Mucosa of gallbladder (tissue), 1 donor: ENCODE measurements at regions not wholly inside any gene's neighbourhood (a gene's known extent, or its start where the extent isn't known, plus 50 kb on each side); places are given as distances from the start of the nearest gene placed in this dataset.
"Not testable (repeated sequence)": the region's sequence is repeated elsewhere in the genome, so short reads cannot be mapped to it uniquely, and the experiment has no call there.

Source experiments
- DNase-seq: peaks from one replicate; pipeline ENCODE4 v3.0.0-alpha.2; 2020; ENCODE audit warnings: low spot score
- donor health status: DM: no; HTN: no; CAD: no.

- not testable (repeated sequence) for DNase-seq
Observed at GRCh38 chr16:29578898-29579297, 72.7 kb upstream of the NPIPB12 start.

- not testable (repeated sequence) for DNase-seq
Observed at GRCh38 chr16:29581764-29582163, 75.6 kb upstream of the NPIPB12 start.

- DNase-seq, result not testable (repeated sequence)
Observed at GRCh38 chr16:29591919-29592318, 71.1 kb upstream of the SPN start.

GRCh38 chr16:29594269-29594925 lies 68.7 kb upstream of the SPN start:
- DNase-seq, result not testable (repeated sequence)

- peak; percentile 91 for DNase-seq
Observed at GRCh38 chr16:29594926-29595838, 67.9 kb upstream of the SPN start.

GRCh38 chr16:29597030-29597429 lies 66.0 kb upstream of the SPN start:
- not testable (repeated sequence) for DNase-seq

- peak; percentile 53 for DNase-seq
Observed at GRCh38 chr16:29600111-29601000, 62.7 kb upstream of the SPN start.

GRCh38 chr16:29602247-29602625 lies 60.8 kb upstream of the SPN start:
- not testable (repeated sequence) for DNase-seq

GRCh38 chr16:29602683-29603088 lies 60.4 kb upstream of the SPN start:
- not testable (repeated sequence) for DNase-seq

GRCh38 chr16:29604631-29605549 lies 58.2 kb upstream of the SPN start:
- peak; percentile 40 for DNase-seq

GRCh38 chr16:29605593-29606205 lies 57.3 kb upstream of the SPN start:
- not testable (repeated sequence) for DNase-seq

GRCh38 chr16:29606669-29607427 lies 56.2 kb upstream of the SPN start:
- not testable (repeated sequence) for DNase-seq

- not testable (repeated sequence) for DNase-seq
Observed at GRCh38 chr16:29607428-29607823, 55.6 kb upstream of the SPN start.

GRCh38 chr16:29612381-29613306 lies 50.4 kb upstream of the SPN start:
- not testable (repeated sequence) for DNase-seq
